Activated T-helper 1 cell treated with Interleukin-2 at 50 U/mL for 16 hours (primary cell): ENCODE measurements at regions not wholly inside any gene's neighbourhood (a gene's known extent, or its start where the extent isn't known, plus 50 kb on each side); places are given as distances from the start of the nearest gene placed in this dataset.

Source experiments
- DNase-seq: peaks from one replicate; pipeline ENCODE4 v3.0.0-alpha.2; 2020; ENCODE audit warnings: low read depth

DNA sequence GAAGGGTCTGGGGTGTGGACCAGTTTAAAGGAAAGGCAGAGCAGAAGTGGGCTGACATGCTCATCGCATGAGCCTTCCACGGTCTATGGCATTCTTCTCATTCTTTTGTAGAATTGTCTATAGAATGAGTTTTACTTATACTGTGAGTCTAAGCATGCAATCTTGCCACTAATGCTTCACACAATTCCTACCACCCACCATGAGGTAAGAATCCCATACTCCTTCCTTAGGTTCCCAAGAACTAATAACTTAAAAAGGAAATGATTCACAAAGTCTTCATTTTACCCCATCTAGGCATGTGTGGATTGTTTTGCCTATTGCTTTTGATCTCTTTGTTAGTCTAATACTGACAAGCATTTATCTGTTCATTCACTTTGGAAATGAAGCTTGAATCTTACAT lies 195.2 kb downstream of the LY86 start:
- DNase-seq = no peak

GRCh38 chr6:6784514-6785162 lies 196.1 kb downstream of the LY86 start:
- DNase-seq = no peak

- no peak for DNase-seq
Observed at GRCh38 chr6:6785163-6785521, 196.6 kb downstream of the LY86 start.

GRCh38 chr6:6788394-6789032 lies 200.0 kb downstream of the LY86 start:
- DNase-seq = no peak

- DNase-seq = no peak
Observed at GRCh38 chr6:6790393-6790792, 201.9 kb downstream of the LY86 start.

GRCh38 chr6:6790891-6791290 lies 202.4 kb downstream of the LY86 start:
- no peak for DNase-seq

DNA sequence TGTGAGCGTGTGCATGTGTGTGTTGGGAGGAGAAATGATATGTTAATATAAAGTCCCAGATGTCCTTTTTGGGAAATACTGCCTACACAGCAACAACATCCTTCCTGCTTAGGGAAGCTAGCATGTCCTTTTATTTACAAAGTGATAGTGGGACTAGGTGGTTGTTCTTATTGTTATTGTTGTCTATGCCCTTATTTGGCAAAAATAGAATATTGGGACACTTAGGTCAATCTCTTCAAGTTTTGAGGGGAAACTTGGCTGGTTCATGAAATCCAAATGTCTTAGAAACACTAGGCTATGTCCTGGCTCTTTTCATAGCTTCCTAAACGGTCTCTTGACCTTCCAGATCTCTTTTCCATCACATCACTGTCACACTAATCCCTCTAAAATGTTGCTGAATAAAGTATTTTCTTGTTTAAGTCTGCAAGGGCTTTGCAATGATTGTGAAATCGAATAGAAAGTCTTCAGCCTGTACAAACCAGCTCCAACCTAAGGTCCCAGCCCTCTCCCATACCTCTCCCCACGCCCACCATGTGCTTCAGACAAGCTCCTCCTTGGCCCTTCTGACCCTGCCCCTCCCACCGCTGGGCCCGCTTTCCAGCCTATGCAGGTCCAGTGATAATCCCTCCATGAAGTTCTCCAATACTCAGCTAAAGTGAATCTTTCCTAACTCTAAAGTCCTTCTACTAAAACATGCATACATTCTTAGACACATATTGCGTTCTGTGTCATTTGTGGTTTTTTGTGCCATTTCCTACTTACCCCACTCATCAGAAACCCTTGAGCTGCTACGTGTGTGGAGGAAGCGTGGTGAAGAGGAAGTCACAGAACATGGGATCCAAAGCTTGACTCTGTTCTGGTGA lies 205.1 kb downstream of the LY86 start:
- DNase-seq = no peak

DNA sequence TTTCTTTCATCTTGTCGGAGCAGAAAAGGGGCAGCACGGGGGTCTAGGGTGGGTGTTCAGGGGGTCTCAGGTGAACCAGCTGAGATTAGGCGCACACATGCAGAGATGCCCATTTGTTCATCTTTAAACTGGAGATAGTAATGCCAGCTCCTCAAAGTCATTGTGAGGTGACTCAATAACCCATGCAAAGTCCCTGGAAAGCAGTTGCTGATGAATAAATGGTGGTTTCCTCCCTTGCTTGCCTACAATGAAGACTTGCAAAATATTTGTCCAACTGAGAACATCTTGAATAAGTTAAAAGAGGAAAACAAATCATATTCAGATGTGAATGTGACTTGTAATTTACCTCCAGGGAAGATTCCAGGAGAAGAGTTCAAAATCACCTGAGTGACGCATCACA lies 206.9 kb downstream of the LY86 start:
- no peak for DNase-seq

- DNase-seq = no peak
Observed at GRCh38 chr6:6796818-6797217, 208.3 kb downstream of the LY86 start.

DNA sequence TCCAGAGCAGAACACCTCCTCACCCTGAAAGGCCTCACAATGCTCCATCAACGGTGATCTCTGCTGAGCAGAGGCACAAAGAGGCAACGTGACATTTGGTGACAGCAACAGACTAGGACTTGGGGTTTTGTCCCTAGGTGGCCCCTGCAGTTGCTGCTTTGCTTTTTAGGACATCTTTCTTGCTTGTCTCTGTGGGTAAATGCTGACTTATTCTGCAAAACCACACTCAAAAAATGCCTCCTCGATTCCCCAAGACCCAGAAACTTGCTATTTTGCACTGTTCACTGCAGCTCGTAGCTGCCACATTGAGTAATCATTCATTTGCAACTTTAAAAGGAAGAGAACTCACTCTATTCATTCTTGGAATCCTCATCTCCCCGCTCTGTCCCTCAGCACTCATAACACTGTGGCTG lies 209.9 kb downstream of the LY86 start:
- no peak for DNase-seq

DNA sequence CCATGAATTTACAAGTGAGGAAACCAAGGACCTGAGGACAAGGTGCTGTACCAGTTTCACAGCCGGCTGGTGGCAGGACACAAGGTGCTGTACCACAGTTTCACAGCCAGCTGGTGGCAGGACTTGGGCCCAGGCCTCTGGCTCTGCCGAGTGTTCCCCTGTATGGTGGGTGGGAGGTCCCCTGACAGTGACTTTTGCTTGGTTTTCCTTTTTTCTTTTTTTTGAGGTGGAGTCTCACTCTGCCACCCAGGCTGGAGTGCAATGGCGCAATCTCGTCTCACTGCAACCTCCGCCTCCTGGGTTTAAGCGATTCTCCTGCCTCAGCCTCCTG lies 212.4 kb downstream of the LY86 start:
- no peak for DNase-seq

DNA sequence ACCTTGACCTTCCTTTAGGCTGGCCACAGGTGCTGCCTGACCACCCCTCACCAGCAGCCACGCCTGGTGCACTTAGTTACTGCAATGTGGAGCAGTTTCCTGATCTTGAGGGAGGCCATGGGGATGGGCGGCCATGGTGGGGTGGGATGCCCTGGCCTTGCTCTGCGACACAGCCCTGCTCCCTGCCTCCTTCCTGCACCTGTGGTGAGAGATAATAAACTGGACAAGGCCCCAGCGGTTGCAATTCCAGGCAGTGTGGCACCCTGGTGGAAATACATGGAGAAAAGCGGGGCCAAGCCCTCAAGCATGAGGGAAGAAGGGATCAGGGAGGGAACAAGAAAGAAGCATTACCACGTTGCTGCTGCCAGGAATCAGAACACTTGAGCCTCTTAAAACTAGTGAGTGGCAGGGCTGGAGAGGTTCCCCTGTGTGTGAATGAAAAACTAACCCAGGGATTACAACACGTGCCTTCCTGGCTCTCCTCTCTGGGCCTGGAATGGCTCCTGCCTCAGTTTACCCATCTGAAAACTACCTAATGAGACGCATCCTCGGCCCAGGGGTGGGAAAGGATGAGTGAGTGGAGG lies 213.2 kb downstream of the LY86 start:
- DNase-seq = no peak

GRCh38 chr6:6803180-6803977 lies 214.9 kb downstream of the LY86 start:
- DNase-seq = no peak

DNA sequence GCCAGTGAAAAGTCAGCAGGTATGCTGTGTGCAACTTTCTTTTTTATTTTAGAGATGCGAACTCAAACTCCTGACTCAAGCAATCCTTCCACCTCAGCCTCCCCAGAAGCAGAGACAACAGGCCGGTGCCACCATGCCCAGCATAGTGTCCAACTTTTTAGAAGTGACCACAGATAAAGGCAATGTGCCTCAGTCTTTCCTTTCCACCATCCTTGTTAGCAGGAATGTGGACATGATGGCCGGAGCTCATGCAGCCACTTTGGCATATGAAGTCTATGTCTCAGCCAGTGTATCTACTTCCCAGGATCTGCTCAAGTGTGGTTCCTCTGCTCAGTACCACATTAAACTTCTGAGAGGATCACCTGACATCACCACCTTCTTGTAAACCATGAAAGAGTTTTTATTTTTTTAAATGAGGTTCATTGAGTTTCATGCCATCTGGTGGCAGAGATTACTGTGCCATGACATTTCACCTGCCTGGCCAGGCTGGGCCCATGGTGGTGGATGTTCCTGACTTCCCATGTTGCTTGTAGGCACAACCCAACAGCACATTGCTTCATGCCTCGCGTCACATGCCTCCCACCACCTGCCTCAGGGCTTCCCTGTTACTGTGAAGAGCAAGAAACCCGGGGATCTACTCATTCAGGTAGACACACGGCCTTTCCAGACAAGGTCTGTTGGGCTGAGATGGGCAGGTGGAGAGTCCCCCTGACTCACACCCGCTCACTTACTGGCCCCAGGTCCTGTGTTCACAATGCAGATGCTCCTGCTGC lies 216.5 kb downstream of the LY86 start:
- no peak for DNase-seq

- DNase-seq = no peak
Observed at GRCh38 chr6:6806844-6807518, 218.5 kb downstream of the LY86 start.

GRCh38 chr6:6808343-6808742 lies 219.8 kb downstream of the LY86 start:
- DNase-seq = no peak

DNA sequence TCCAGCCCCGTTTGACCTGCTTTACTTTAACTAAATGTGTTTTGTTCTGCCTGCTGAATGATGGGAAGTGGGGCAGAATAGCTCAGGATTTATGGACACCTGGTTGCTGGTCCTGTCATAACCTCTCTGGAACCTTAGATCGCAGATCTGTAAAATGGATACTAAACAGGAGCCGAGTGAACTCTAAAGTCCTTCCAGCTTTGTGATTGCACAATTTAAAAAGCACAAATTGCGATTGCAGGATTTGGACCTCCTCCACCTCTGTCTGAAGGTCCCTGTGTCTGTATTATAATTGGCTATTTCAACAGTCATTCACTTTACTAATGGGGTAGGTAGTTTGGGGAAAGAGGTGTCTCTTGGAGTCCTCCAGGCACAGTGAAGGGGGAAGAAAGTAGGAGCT lies 220.4 kb downstream of the LY86 start:
- DNase-seq = no peak

GRCh38 chr6:6810727-6811126 lies 222.2 kb downstream of the LY86 start:
- no peak for DNase-seq

- DNase-seq = no peak
Observed at GRCh38 chr6:6811128-6812009, 222.8 kb downstream of the LY86 start.

- no peak for DNase-seq
Observed at GRCh38 chr6:6812427-6812826, 223.9 kb downstream of the LY86 start.
